ENCODE measurements at regions not wholly inside any gene's neighbourhood (a gene's known extent, or its start where the extent isn't known, plus 50 kb on each side); places are given as distances from the start of the nearest gene placed in this dataset.
A peak's percentile ranks its signal among the peaks of the same experiment; 100 is the strongest.
"Not testable (repeated sequence)": the region's sequence is repeated elsewhere in the genome, so short reads cannot be mapped to it uniquely, and the experiment has no call there.

GRCh38 chr1:104468282-104468681 lies 718.6 kb downstream of the AMY1C start:
- no peak for DNase-seq

GRCh38 chr1:104476126-104476525 lies 726.4 kb downstream of the AMY1C start:
- no peak for DNase-seq

- DNase-seq: no peak
Observed at GRCh38 chr1:104488296-104489015, 738.8 kb downstream of the AMY1C start.

- no peak for DNase-seq
Observed at GRCh38 chr1:104526158-104526795, 776.6 kb downstream of the AMY1C start.

- no peak for DNase-seq
Observed at GRCh38 chr1:104531990-104532389, 782.3 kb downstream of the AMY1C start.

GRCh38 chr1:104574620-104575019 lies 824.9 kb downstream of the AMY1C start:
- DNase-seq: no peak

GRCh38 chr1:104592926-104593325 lies 843.2 kb downstream of the AMY1C start:
- DNase-seq: no peak

- no peak for DNase-seq
Observed at GRCh38 chr1:104593413-104594187, 843.9 kb downstream of the AMY1C start.

- no peak for DNase-seq
Observed at GRCh38 chr1:104617474-104617873, 867.8 kb downstream of the AMY1C start.

- DNase-seq: no peak
Observed at GRCh38 chr1:104621221-104621620, 871.5 kb downstream of the AMY1C start.

- DNase-seq: no peak
Observed at GRCh38 chr1:104624538-104624937, 874.8 kb downstream of the AMY1C start.

GRCh38 chr1:104629589-104629988 lies 879.9 kb downstream of the AMY1C start:
- DNase-seq: no peak

- DNase-seq: no peak
Observed at GRCh38 chr1:104630567-104631149, 881.0 kb downstream of the AMY1C start.

GRCh38 chr1:104636581-104636980 lies 886.9 kb downstream of the AMY1C start:
- no peak for DNase-seq

GRCh38 chr1:104646233-104646632 lies 896.5 kb downstream of the AMY1C start:
- no peak for DNase-seq

- DNase-seq: no peak
Observed at GRCh38 chr1:104648269-104648691, 898.6 kb downstream of the AMY1C start.

- DNase-seq: not testable (repeated sequence)
Observed at GRCh38 chr1:104664374-104664773, 914.7 kb downstream of the AMY1C start.

GRCh38 chr1:104665300-104665699 lies 915.6 kb downstream of the AMY1C start:
- DNase-seq: no peak

- no peak for DNase-seq
Observed at GRCh38 chr1:104671684-104672353, 922.1 kb downstream of the AMY1C start.

GRCh38 chr1:104699433-104699832 lies 949.7 kb downstream of the AMY1C start:
- DNase-seq: no peak

- DNase-seq: no peak
Observed at GRCh38 chr1:104702731-104703130, 953.0 kb downstream of the AMY1C start.

- DNase-seq: peak in 1 of 5 experiments; percentile 34
Observed at GRCh38 chr1:104706631-104707147, 957.0 kb downstream of the AMY1C start.
